ENCODE measurements at regions not wholly inside any gene's neighbourhood (a gene's known extent, or its start where the extent isn't known, plus 50 kb on each side); places are given as distances from the start of the nearest gene placed in this dataset.

GRCh38 chr2:8594731-8595427, 87.0 kb upstream of the ID2 start:
- DNase-seq (ENCODE audit: low spot score), result no peak
- WGBS, result 93% methylated on average over 18 of the region's 18 CpGs
- TF ChIP-seq YY1 (IDR thresholded peaks at IDR 0.05) (no peak), ZBTB33 (IDR thresholded peaks at IDR 0.05) (no peak), EGR1 (IDR thresholded peaks at IDR 0.05; ENCODE audit: low read depth in 2 of 2) (no peak), CTCF (IDR thresholded peaks at IDR 0.05; ENCODE audit: low read depth, low read length, missing input control) (no peak), REST (IDR thresholded peaks at IDR 0.05) (no peak), HNF4A (conservative IDR thresholded peaks at IDR 0.05) (no peak), MAX (IDR thresholded peaks at IDR 0.05) (no peak), SP1 (IDR thresholded peaks at IDR 0.05) (no peak), ATF3 (IDR thresholded peaks at IDR 0.05) (no peak), FOXA2 (IDR thresholded peaks at IDR 0.05) (no peak), HNF4G (IDR thresholded peaks at IDR 0.05) (no peak), TAF1 (conservative IDR thresholded peaks at IDR 0.05) (no peak), RAD21 (IDR thresholded peaks at IDR 0.05) (no peak), GABPA (IDR thresholded peaks at IDR 0.05 in 1 of 2, conservative IDR thresholded peaks at IDR 0.05 in 1 of 2) (no peak), RXRA (IDR thresholded peaks at IDR 0.05) (no peak), NR2F2 (IDR thresholded peaks at IDR 0.05) (no peak), FOXA1 (IDR thresholded peaks at IDR 0.05) (no peak), JUND (IDR thresholded peaks at IDR 0.05) (no peak)
- H3K4me1 ChIP-seq (ENCODE audit: control insufficient read depth in 4 of 4, insufficient read depth in 4 of 4, low read length in 3 of 4), result peaks cover 0 to 12% (median 8%) of the 10 kb centered on the region in 4 donors
- no peaks in the 10 kb centered on the region for H3K9me3 ChIP-seq (ENCODE audit: control insufficient read depth in 4 of 4, low read length in 3 of 4)
- H3K4me3 ChIP-seq (ENCODE audit: low read depth in 1 of 3, low read length in 3 of 3), result no peak overlapping the region
- H3K9ac ChIP-seq (ENCODE audit: low read depth in 1 of 2, low read length in 2 of 2), result no peak overlapping the region
- H3K36me3 ChIP-seq (ENCODE audit: control insufficient read depth in 4 of 4, insufficient read depth in 3 of 4, low read depth in 1 of 4, low read length in 3 of 4), result no peaks in the 10 kb centered on the region
- H3K27me3 ChIP-seq (ENCODE audit: control insufficient read depth in 4 of 4, insufficient read depth in 4 of 4, low read length in 3 of 4), result no peaks in the 10 kb centered on the region
- no peak overlapping the region for H3K27ac ChIP-seq (ENCODE audit: low read depth in 1 of 2, low read length in 2 of 2)
